Activated naive CD4-positive, alpha-beta T cell treated with anti-CD3 and anti-CD28 coated beads, Interleukin-2, amount 50 U/mL, for 24 hours (primary cell): ENCODE measurements at regions not wholly inside any gene's neighbourhood (a gene's known extent, or its start where the extent isn't known, plus 50 kb on each side); places are given as distances from the start of the nearest gene placed in this dataset.

Experiments used
- H3K27ac Mint-ChIP-seq: one replicate; pipeline ENCODE4 v1.8.0; 2021; ENCODE audit warnings: mild to moderate bottlenecking, mixed read lengths
- H3K27me3 Mint-ChIP-seq: one replicate; pipeline ENCODE4 v1.8.0; 2021; ENCODE audit warnings: mixed read lengths
- H3K36me3 Mint-ChIP-seq: one replicate; pipeline ENCODE4 v1.8.0; 2021; ENCODE audit warnings: mixed read lengths
- H3K4me1 Mint-ChIP-seq: one replicate; pipeline ENCODE4 v1.8.0; 2021; ENCODE audit warnings: mixed read lengths
- H3K4me3 Mint-ChIP-seq: one replicate; pipeline ENCODE4 v1.8.0; 2021; ENCODE audit warnings: mild to moderate bottlenecking, mixed read lengths
- H3K9me3 Mint-ChIP-seq: one replicate; pipeline ENCODE4 v1.8.0; 2021; ENCODE audit warnings: mixed read lengths

- no peaks in the 10 kb centered on the region for H3K9me3 Mint-ChIP-seq
- no peak overlapping the region for H3K27ac Mint-ChIP-seq
- H3K27me3 Mint-ChIP-seq: peaks cover 5% of the 10 kb centered on the region
- H3K4me3 Mint-ChIP-seq: no peak overlapping the region
- no peaks in the 10 kb centered on the region for H3K4me1 Mint-ChIP-seq
- H3K36me3 Mint-ChIP-seq: no peaks in the 10 kb centered on the region
Measured at GRCh38 chr5:2011481-2012411, 129.0 kb upstream of the IRX4 start.

GRCh38 chr5:2010940-2011339 lies 128.2 kb upstream of the IRX4 start:
- Mint-ChIP-seq H3K36me3 (no peaks in the 10 kb centered on the region), H3K4me1 (no peaks in the 10 kb centered on the region), H3K9me3 (no peaks in the 10 kb centered on the region), H3K4me3 (no peak overlapping the region), H3K27ac (no peak overlapping the region), H3K27me3 (peaks cover 5% of the 10 kb centered on the region)

GRCh38 chr5:2009986-2010914 lies 127.5 kb upstream of the IRX4 start:
- H3K36me3 Mint-ChIP-seq: no peaks in the 10 kb centered on the region
- no peaks in the 10 kb centered on the region for H3K9me3 Mint-ChIP-seq
- no peak overlapping the region for H3K4me3 Mint-ChIP-seq
- H3K27ac Mint-ChIP-seq: no peak overlapping the region
- H3K4me1 Mint-ChIP-seq: no peaks in the 10 kb centered on the region
- H3K27me3 Mint-ChIP-seq: peaks cover 5% of the 10 kb centered on the region

- Mint-ChIP-seq H3K27ac (no peak overlapping the region), H3K36me3 (no peaks in the 10 kb centered on the region), H3K9me3 (no peaks in the 10 kb centered on the region), H3K4me3 (no peak overlapping the region), H3K27me3 (peaks cover 5% of the 10 kb centered on the region), H3K4me1 (no peaks in the 10 kb centered on the region)
Measured at GRCh38 chr5:2008851-2009629, 126.3 kb upstream of the IRX4 start.

GRCh38 chr5:2007878-2008501 lies 125.3 kb upstream of the IRX4 start:
- H3K9me3 Mint-ChIP-seq: no peaks in the 10 kb centered on the region
- H3K27ac Mint-ChIP-seq: no peak overlapping the region
- H3K4me3 Mint-ChIP-seq: no peak overlapping the region
- peaks cover 3% of the 10 kb centered on the region for H3K27me3 Mint-ChIP-seq
- H3K36me3 Mint-ChIP-seq: no peaks in the 10 kb centered on the region
- H3K4me1 Mint-ChIP-seq: no peaks in the 10 kb centered on the region

- Mint-ChIP-seq H3K36me3 (no peaks in the 10 kb centered on the region), H3K27ac (no peak overlapping the region), H3K9me3 (no peaks in the 10 kb centered on the region), H3K4me3 (no peak overlapping the region), H3K27me3 (peaks cover 5% of the 10 kb centered on the region), H3K4me1 (no peaks in the 10 kb centered on the region)
Measured at GRCh38 chr5:2007496-2007877, 124.8 kb upstream of the IRX4 start.

- Mint-ChIP-seq H3K9me3 (no peaks in the 10 kb centered on the region), H3K36me3 (no peaks in the 10 kb centered on the region), H3K4me1 (no peaks in the 10 kb centered on the region), H3K27ac (no peak overlapping the region), H3K4me3 (no peak overlapping the region), H3K27me3 (peaks cover 5% of the 10 kb centered on the region)
Measured at GRCh38 chr5:2006971-2007291, 124.2 kb upstream of the IRX4 start.

GRCh38 chr5:2006193-2006970 lies 123.7 kb upstream of the IRX4 start:
- Mint-ChIP-seq H3K36me3 (no peaks in the 10 kb centered on the region), H3K27ac (no peak overlapping the region), H3K4me1 (no peaks in the 10 kb centered on the region), H3K4me3 (no peak overlapping the region), H3K9me3 (no peaks in the 10 kb centered on the region), H3K27me3 (peaks cover 7% of the 10 kb centered on the region)

- Mint-ChIP-seq H3K4me3 (no peak overlapping the region), H3K27ac (no peak overlapping the region), H3K9me3 (no peaks in the 10 kb centered on the region), H3K4me1 (no peaks in the 10 kb centered on the region), H3K36me3 (no peaks in the 10 kb centered on the region), H3K27me3 (peaks cover 7% of the 10 kb centered on the region)
Measured at GRCh38 chr5:2005101-2006041, 122.6 kb upstream of the IRX4 start.

- Mint-ChIP-seq H3K27ac (no peak overlapping the region), H3K4me1 (no peaks in the 10 kb centered on the region), H3K9me3 (no peaks in the 10 kb centered on the region), H3K4me3 (no peak overlapping the region), H3K36me3 (no peaks in the 10 kb centered on the region), H3K27me3 (peaks cover 10% of the 10 kb centered on the region)
Measured at GRCh38 chr5:2003690-2004365, 121.1 kb upstream of the IRX4 start.

- H3K36me3 Mint-ChIP-seq: no peaks in the 10 kb centered on the region
- peaks cover 5% of the 10 kb centered on the region for H3K9me3 Mint-ChIP-seq
Measured at GRCh38 chr5:2003206-2003605, 120.5 kb upstream of the IRX4 start.

GRCh38 chr5:2001300-2001699 lies 118.6 kb upstream of the IRX4 start:
- peaks cover 17% of the 10 kb centered on the region for H3K27me3 Mint-ChIP-seq
- H3K27ac Mint-ChIP-seq: no peak overlapping the region
- H3K4me3 Mint-ChIP-seq: no peak overlapping the region
- no peaks in the 10 kb centered on the region for H3K36me3 Mint-ChIP-seq
- peaks cover 10% of the 10 kb centered on the region for H3K9me3 Mint-ChIP-seq
- no peaks in the 10 kb centered on the region for H3K4me1 Mint-ChIP-seq

More at GRCh38 chr5:2003206-2003605, 120.5 kb upstream of the IRX4 start:
- Mint-ChIP-seq H3K27me3 (peaks cover 13% of the 10 kb centered on the region), H3K4me1 (no peaks in the 10 kb centered on the region), H3K27ac (no peak overlapping the region), H3K4me3 (no peak overlapping the region)

GRCh38 chr5:2000591-2000990 lies 117.9 kb upstream of the IRX4 start:
- Mint-ChIP-seq H3K36me3 (no peaks in the 10 kb centered on the region), H3K9me3 (peaks cover 10% of the 10 kb centered on the region), H3K27me3 (peaks cover 17% of the 10 kb centered on the region), H3K4me1 (no peaks in the 10 kb centered on the region), H3K27ac (no peak overlapping the region), H3K4me3 (no peak overlapping the region)
